Uterus (tissue), 2 donors: ENCODE measurements at regions not wholly inside any gene's neighbourhood (a gene's known extent, or its start where the extent isn't known, plus 50 kb on each side); places are given as distances from the start of the nearest gene placed in this dataset.

Experiments used
- POLR2A ChIP-seq, 2 donors: fragments of 450-650 bp; IDR thresholded peaks; one replicate each; pipeline ENCODE4 v1.6.1; 2016; ENCODE audit warnings: antibody characterized with exemption in 2 of 2, mild to moderate bottlenecking in 1 of 2, moderate library complexity in 1 of 2
- TF ChIP-seq, protein P1 (sequence below), 4 experiments: fragments of 200-600 bp in 2 of 4; fragments of 450-650 bp in 2 of 4; sonication (generic) in 2 of 4; IDR thresholded peaks; one replicate each; pipeline ENCODE4 v1.5.1; 2016 to 2019; ENCODE audit warnings: antibody characterized with exemption in 4 of 4, mild to moderate bottlenecking in 2 of 4, moderate library complexity in 1 of 4

DNA sequence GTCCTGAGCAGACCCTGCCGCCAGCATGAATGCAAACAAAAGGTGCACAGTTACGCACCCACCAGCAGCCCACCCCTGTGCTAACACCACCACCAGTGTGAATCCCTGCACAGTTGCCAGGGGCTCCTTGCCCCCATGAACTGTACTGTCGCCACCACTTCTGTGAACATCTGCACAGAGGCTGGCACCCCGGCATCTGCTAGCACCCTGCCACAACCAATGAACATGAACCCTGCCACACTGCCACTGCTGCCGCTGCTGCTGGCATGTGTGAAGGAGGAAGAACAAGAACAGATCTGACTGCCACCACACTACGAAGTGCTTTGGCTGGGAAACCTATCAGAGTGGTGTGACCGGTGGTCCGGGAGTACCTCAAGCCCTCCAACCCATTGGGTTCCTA is 261.3 kb downstream of the PARM1 start:
- TF ChIP-seq, protein P1, sequence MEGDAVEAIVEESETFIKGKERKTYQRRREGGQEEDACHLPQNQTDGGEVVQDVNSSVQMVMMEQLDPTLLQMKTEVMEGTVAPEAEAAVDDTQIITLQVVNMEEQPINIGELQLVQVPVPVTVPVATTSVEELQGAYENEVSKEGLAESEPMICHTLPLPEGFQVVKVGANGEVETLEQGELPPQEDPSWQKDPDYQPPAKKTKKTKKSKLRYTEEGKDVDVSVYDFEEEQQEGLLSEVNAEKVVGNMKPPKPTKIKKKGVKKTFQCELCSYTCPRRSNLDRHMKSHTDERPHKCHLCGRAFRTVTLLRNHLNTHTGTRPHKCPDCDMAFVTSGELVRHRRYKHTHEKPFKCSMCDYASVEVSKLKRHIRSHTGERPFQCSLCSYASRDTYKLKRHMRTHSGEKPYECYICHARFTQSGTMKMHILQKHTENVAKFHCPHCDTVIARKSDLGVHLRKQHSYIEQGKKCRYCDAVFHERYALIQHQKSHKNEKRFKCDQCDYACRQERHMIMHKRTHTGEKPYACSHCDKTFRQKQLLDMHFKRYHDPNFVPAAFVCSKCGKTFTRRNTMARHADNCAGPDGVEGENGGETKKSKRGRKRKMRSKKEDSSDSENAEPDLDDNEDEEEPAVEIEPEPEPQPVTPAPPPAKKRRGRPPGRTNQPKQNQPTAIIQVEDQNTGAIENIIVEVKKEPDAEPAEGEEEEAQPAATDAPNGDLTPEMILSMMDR (IDR thresholded peaks at IDR 0.05), result no peak
- no peak for TF ChIP-seq POLR2A (IDR thresholded peaks at IDR 0.05)
